NCI-H526 (cell line): ENCODE measurements at regions not wholly inside any gene's neighbourhood (a gene's known extent, or its start where the extent isn't known, plus 50 kb on each side); places are given as distances from the start of the nearest gene placed in this dataset.

Source experiments
- DNase-seq, 2 experiments: peaks; one replicate each; lab custom pipeline; 2025; lab: John Stamatoyannopoulos, UW

GRCh38 chr22:47556473-47556872, 794.0 kb downstream of the TBC1D22A start:
- DNase-seq, result no peak

DNA sequence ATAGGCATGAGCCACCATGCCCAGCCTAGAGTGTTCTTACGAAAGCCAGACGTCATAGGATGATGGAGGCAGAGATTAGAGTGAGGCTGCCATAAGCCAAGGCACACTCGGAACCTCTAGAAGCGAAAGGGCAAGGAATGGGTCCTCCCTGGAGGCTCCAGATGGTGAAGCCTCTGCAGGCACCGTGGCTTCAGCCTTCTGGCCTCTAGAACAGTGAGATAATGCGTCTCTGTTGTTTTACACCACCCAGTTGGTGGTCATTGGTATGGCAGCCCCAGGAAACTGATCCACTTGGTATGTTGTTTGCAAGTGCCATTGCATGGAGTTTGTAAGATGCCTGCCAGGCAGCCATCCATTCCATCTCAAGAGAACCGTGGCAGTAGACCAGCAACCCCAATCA, 791.0 kb downstream of the TBC1D22A start:
- no peak for DNase-seq

DNA sequence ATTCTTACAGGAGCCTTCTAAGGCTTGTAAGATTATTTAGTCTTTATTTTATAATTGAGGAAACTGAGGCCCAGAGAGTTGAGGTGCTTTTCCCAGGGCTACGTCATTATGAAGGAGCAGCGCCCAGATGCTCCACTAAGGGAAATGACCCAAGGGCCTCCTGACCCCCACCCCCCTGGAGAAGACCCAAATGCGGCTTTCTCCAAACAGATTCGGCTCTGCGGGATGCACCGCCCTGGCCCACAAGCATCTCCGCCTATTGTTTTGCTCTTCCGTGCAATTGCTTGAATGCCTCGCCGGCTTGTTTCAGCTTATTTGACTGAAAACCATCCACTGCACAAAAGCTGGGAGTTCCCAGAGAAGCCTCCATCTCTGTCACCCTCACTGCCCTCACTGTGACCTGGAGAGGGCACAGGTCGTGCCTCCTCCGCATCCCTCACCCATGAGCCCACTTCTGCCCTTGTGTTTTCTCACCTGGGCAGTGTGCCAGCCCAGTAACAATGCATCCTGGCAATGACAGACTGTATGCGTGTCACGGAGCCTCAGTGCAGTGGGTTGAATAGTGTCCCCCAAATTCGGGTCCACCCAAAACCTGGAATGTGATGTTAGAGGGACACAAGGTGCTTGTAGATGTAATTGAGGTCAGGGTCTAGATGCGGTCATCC, 790.2 kb downstream of the TBC1D22A start:
- no peak for DNase-seq

DNA sequence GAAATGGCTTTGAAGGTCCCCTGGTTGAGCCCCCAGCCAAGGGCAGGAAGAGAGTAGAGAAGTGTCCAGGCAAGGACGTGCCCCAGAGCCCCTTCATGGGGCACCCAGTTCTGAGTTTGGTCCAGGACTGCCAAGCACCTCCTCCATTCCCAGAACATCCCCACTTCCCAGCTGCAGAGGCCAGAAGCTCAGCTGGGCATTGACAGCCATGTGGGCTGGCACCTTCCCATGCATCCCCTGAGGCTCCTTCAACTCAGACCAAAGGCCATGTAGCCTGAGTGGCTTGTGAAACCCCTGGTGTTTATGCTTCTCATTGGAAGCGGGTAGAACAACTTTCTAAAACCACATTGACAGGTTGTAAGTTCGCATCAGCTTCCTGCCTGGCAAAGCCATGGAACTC, 789.6 kb downstream of the TBC1D22A start:
- no peak for DNase-seq

GRCh38 chr22:47551431-47551775, 789.0 kb downstream of the TBC1D22A start:
- no peak for DNase-seq

GRCh38 chr22:47550524-47551430, 788.3 kb downstream of the TBC1D22A start:
- no peak for DNase-seq

DNA sequence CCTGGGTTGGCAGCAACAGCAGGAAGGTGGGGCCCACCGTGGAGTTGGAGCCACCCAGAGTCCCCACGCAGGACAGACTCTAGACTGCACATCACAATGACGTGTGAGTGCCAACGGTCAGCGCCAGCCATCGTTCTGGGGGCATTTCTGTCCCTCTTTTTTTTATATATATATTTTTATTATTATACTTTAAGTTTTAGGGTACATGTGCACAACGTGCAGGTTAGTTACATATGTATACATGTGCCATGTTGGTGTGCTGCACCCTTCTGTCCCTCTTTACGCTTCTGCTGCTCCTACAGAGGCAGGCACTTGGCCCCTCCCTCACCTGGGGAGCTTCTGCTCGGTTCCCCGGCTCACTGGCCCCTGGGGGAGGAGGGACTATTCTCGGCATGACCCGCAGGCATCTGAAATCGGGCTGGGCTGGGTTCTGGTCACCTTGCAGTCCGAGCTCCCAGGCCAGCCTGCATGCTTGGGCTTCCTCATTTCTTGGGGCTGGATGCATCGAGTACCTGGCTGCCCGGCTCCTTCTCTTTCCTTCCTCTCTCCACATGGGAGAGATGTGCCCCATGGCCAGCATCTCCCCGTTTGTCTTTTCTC, 787.4 kb downstream of the TBC1D22A start:
- DNase-seq, result no peak

DNA sequence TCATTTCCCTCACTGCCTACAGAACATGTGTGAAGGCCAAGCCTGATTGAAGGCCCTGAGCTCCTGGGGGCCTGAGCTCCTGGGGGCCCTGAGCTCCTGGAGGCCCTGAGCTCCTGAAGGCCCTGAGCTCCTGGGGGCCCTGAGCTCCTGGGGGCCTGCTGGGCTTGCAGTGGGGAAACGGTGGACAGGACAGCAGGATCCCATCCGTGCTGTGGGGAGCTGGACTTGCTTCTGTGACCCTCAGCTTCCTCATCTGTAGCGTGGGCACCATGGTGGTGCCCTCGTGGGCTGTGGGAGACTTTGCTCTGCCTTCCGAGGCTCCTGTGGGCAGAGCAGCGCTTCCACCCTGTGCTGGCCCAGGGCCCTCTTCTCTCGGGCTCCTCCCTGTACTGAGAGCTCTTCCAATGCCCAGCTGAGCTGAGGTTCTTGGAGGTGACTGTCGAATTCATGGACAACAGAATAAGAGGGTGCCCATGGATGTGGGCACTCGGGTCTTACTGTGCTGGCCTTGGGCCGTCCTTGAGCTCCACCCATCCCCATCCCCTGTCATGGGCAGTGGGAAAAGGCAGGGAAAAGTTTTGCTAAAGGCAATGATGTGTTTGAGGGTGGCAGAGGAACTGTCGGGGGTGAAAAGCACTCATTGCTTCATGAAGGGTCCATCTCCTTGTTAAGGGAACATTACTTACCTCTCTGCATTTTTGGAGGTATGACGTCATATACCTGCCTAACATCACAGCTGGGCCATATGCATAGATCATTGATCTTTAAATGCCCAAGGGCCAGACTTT, 786.7 kb downstream of the TBC1D22A start:
- no peak for DNase-seq

GRCh38 chr22:47547881-47548650, 785.6 kb downstream of the TBC1D22A start:
- DNase-seq, result no peak

DNA sequence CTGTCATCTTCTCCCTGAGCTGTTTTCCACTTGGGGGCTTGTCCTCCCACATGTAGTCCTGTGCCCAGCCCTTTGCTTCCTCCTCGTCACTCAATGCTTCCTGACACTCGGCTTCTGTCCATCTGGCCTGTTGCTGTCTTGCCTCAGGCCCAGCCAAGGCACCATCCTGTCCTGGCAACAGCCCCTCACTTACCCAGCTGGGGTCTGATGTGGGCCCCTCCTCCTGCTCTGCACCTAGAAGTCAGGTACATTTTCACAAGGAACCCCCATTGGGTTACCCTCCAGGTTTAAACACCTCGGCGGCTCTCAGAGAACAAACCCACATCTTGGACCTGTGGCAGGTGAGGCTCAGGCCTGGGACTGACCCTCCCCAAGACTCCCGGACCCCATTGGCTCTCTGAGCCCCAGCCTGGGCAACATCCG, 784.8 kb downstream of the TBC1D22A start:
- DNase-seq, result no peak

DNA sequence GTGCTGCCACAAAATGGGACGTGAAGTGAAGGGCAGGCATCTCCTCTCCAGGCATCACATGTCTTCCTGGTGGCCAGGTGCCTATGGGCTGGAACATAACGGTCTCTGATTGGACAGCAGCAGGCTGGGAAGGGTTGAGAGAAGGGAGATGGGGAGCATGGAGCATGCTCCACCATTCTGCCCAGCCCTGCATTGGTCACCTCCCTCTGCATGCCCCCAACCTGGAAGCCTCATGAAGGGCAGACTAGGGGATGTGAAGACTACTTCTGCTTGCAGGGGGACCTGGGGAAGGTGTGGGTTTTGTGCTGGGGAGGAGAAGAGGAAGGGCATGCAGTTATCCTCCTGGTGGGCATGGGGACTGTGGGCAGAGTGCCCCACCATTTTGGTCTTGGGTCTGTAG, 782.2 kb downstream of the TBC1D22A start:
- no peak for DNase-seq

DNA sequence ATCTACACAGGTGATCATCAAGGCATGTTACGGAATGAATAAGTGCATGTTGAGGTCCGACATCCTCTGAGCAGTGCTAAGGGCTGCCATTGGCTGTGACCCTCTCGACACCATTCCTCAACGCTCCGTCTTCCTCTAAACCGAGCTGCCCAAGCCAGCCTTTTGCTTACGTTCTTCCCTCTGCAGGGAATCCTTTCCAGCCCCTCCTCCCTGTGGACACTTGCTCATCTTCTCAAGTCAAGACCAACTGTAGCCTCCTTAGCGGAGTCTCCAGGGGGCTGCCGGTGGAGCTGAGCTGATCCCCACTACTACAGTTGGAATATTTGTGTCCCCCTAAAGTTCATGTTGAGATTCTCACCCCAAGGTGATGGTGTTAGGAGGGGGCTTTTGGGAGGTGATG, 781.0 kb downstream of the TBC1D22A start:
- DNase-seq, result no peak

DNA sequence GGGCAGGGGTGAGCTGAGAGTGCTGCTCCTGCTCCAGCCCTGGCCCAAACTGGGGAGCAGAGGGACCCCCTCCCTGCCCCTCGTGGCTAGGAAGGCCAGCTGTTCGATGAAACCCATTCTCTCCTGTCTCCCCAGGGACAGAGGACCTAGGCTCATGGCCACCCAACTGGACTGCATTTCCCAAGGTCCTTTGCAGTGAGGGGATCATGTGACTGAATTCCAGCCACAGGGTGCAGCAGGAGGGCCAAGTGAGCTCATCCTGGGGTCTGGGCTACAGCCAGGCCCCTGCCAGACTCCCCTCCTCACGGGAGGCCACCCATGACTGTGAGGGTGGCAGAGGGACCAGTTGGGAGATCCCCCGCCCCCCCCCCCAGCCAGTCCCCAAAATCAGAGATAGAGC, 777.6 kb downstream of the TBC1D22A start:
- DNase-seq, result no peak

DNA sequence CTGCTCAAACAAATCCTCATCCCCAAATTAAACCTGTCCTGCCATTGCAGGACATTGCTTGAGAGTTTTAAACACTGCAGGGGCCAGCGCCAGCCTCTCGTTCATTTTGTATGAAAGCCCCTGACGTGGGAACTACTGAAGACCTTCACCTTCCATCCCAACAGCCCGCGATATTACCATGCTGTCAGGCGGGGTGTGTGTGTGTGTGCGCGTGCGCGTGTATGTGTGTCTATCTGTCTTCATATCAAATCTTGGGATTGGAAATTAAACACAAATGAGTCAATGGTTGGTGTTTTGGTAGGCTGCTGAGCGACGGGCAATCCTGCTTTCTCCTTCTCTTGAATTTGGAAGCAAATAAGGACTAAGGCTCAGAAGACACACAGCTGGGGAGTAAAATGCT, 776.9 kb downstream of the TBC1D22A start:
- DNase-seq, result no peak

GRCh38 chr22:47535681-47536080, 773.2 kb downstream of the TBC1D22A start:
- DNase-seq, result no peak

DNA sequence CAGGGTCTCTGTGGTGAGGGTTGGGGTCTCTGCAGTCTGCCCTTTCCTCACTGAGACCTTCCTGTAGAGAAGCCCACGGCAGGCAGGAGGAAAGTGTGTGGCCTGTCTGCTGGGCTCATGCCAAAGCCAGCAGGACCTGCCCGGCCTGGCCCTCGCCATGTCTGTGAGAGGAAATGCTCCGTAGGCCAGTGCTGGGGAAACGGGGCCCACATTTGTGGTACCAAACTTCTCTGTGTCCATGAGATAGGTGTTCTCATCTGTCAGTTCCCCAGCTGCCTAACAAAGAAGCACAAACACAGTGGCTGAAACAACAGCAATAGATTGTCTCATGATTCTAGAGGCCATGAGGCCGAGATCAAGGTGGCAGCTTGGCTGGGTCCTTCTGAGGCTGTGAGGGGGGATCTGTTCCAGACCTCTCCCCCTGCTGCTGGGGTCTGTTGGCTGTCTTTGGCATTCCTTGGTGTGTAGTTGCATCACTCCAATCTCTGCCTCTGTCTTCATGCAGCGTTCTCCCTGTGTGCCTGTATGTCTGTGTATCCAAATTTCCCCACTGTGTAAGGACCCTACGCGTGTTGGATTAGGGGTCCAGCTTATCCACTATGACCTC, 772.5 kb downstream of the TBC1D22A start:
- DNase-seq, result no peak

DNA sequence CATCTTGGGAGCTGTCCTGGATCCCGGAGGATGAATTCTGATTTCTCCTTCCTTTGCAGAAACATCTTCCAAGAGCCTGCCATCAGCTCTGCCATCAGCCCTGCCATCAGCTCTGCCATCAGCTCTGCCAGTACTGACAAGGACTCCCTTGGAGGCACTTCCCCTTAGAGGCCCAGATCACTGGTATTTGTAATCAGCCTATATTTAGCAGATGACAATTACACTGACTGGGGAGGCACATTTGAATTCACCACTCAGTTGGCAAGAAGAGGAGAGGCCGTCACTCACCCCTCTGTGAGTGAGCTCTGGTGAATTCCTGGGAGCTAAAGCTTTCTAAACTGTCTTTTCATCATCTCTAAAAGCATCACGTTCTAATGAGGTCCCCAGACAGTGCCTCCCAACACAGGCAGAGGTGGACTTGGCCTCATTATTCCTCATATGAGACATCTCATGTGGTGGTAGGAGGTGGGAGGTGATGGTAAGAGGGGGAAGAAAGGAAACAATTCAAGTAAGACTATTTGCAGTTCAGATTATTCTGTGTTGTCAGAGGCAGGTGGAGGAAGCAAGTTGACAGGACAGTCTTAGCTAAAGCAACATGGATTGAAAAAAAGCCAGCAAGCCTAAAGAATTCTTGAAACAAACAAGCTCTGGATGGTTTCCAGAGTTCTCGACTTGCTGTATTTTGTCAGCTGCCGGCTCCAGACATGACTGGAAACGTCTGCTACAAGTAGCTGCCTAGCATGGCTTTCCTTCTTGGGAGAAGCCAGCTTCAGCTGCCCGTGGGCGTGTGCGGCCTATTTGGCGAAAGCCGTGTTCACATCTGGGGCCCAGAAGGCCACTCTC, 771.7 kb downstream of the TBC1D22A start:
- no peak for DNase-seq

- no peak for DNase-seq
These were observed 754.6 kb downstream of the TBC1D22A start for GRCh38 chr22:47517062-47517461.

DNA sequence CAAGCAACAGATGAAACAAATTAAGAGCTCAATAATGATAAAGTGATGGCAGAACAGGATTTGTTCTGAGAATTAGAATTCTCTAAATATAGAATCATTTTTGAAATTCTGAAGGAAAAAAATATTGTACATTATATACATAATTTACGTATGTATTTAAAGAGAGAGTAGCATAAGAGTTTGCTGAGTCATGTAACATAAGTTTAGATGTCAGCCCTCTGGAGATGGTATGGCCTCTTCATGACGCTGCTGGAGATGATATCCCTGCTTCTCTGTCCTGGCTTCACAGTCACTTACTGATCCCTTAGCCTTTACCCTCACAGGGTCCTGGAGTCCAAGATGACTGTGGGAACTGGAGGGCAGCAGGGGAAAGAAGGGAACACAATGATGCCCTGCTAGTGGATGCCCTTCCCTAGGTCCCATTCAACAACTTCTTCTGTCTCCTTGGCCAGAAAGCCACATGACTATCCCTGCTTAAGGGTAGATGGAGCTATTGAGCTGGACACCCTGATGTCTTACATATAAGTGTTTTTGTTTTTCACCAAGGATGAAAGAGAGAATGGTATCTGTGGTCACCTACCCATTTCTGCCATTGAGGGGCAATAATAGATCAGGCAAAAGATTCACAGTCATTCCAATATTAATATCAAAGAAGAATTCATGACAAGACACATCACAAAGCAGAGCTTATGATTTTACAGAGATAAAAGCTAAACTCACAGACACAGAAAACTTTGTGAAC, 753.1 kb downstream of the TBC1D22A start:
- DNase-seq, result no peak
